Osteoblast (primary cell): ENCODE measurements at regions not wholly inside any gene's neighbourhood (a gene's known extent, or its start where the extent isn't known, plus 50 kb on each side); places are given as distances from the start of the nearest gene placed in this dataset.

Source experiments
- DNase-seq: peaks from one replicate; pipeline ENCODE4 v3.0.0; 2011; ENCODE audit warnings: low spot score, mixed read lengths; ENCODE audit not compliant: insufficient read length; ENCODE audit errors: missing footprints
- H2AFZ ChIP-seq: 2 replicates; pipeline ENCODE4 v1.6.0; 2011; ENCODE audit warnings: mild to moderate bottlenecking, low read length
- H3K27ac ChIP-seq: 2 replicates; pipeline ENCODE4 v1.5.1; 2011; ENCODE audit warnings: mild to moderate bottlenecking, low read depth, low read length, moderate library complexity
- H3K27me3 ChIP-seq: 2 replicates; pipeline ENCODE4 v1.6.0; 2012; ENCODE audit warnings: mild to moderate bottlenecking, control low read depth, inconsistent platforms, low read length, moderate library complexity; ENCODE audit not compliant: insufficient read depth
- H3K36me3 ChIP-seq: 2 replicates; pipeline ENCODE4 v1.5.1; 2011; ENCODE audit warnings: mild to moderate bottlenecking, low read length, control low read depth, moderate library complexity; ENCODE audit not compliant: insufficient read depth
- H3K4me1 ChIP-seq: 2 replicates; pipeline ENCODE4 v1.5.1; 2011; ENCODE audit warnings: mild to moderate bottlenecking, low read length, control low read depth, moderate library complexity; ENCODE audit not compliant: insufficient read depth
- H3K4me2 ChIP-seq: 2 replicates; pipeline ENCODE4 v1.6.0; 2011; ENCODE audit warnings: mild to moderate bottlenecking, low read length; ENCODE audit not compliant: insufficient read depth
- H3K4me3 ChIP-seq: fragments of 200-600 bp; sonication (generic); 3 replicates; pipeline ENCODE4 v1.5.1; 2012; ENCODE audit warnings: mild to moderate bottlenecking, low read length, inconsistent platforms; ENCODE audit not compliant: insufficient read depth
- H3K79me2 ChIP-seq: 2 replicates; pipeline ENCODE4 v1.6.0; 2012; ENCODE audit warnings: mild to moderate bottlenecking, low read length, control low read depth, inconsistent platforms; ENCODE audit not compliant: insufficient read depth
- H3K9me3 ChIP-seq: 2 replicates; pipeline ENCODE4 v1.5.1; 2011; ENCODE audit warnings: low read depth, low read length, control low read depth
- H4K20me1 ChIP-seq: 2 replicates; pipeline ENCODE4 v1.6.0; 2012; ENCODE audit warnings: mild to moderate bottlenecking, low read length, control low read depth; ENCODE audit not compliant: insufficient read depth
- CTCF ChIP-seq: IDR thresholded peaks from 2 replicates; pipeline ENCODE4 v1.5.1; 2011; ENCODE audit warnings: mild to moderate bottlenecking, low read depth, low read length, moderate library complexity; ENCODE audit errors: extremely low read depth

GRCh38 chr10:25661632-25662031, 272.4 kb upstream of the MYO3A start:
- Histone ChIP-seq H3K27ac (no peak overlapping the region), H3K4me2 (no peak overlapping the region), H3K9me3 (no peaks in the 10 kb centered on the region), H3K36me3 (no peaks in the 10 kb centered on the region), H3K27me3 (no peaks in the 10 kb centered on the region), H3K4me1 (no peaks in the 10 kb centered on the region), H3K79me2 (no peaks in the 10 kb centered on the region), H3K4me3 (no peak overlapping the region), H2AFZ (no peak overlapping the region), H4K20me1 (no peaks in the 10 kb centered on the region)
- no peak for TF ChIP-seq CTCF
- DNase-seq: no peak

GRCh38 chr10:25666276-25666675, 267.8 kb upstream of the MYO3A start:
- H3K9me3 ChIP-seq: no peaks in the 10 kb centered on the region
- no peaks in the 10 kb centered on the region for H3K4me1 ChIP-seq
- H3K4me2 ChIP-seq: no peak overlapping the region
- no peaks in the 10 kb centered on the region for H4K20me1 ChIP-seq
- H3K36me3 ChIP-seq: no peaks in the 10 kb centered on the region
- no peak overlapping the region for H3K4me3 ChIP-seq
- H3K79me2 ChIP-seq: no peaks in the 10 kb centered on the region
- H3K27ac ChIP-seq: no peak overlapping the region
- no peak overlapping the region for H2AFZ ChIP-seq
- no peaks in the 10 kb centered on the region for H3K27me3 ChIP-seq
- TF ChIP-seq CTCF: no peak
- no peak for DNase-seq

- H4K20me1 ChIP-seq: no peaks in the 10 kb centered on the region
- H2AFZ ChIP-seq: no peak overlapping the region
- H3K4me2 ChIP-seq: no peak overlapping the region
- no peak for TF ChIP-seq CTCF
- H3K4me3 ChIP-seq: no peak overlapping the region
- peak; percentile 26 for DNase-seq
- H3K36me3 ChIP-seq: no peaks in the 10 kb centered on the region
- no peak overlapping the region for H3K27ac ChIP-seq
- peaks cover 2% of the 10 kb centered on the region for H3K9me3 ChIP-seq
- H3K27me3 ChIP-seq: no peaks in the 10 kb centered on the region
- H3K79me2 ChIP-seq: no peaks in the 10 kb centered on the region
- no peaks in the 10 kb centered on the region for H3K4me1 ChIP-seq
Observed at GRCh38 chr10:25675204-25675603, 258.8 kb upstream of the MYO3A start.

GRCh38 chr10:25675615-25676014, 258.4 kb upstream of the MYO3A start:
- TF ChIP-seq CTCF: no peak
- Histone ChIP-seq H3K27ac (no peak overlapping the region), H3K4me3 (no peak overlapping the region), H3K4me2 (no peak overlapping the region), H3K9me3 (peaks cover 2% of the 10 kb centered on the region), H3K4me1 (no peaks in the 10 kb centered on the region), H3K79me2 (no peaks in the 10 kb centered on the region), H3K36me3 (no peaks in the 10 kb centered on the region), H4K20me1 (no peaks in the 10 kb centered on the region), H3K27me3 (no peaks in the 10 kb centered on the region), H2AFZ (no peak overlapping the region)
- no peak for DNase-seq
